ENCODE measurements at regions not wholly inside any gene's neighbourhood (a gene's known extent, or its start where the extent isn't known, plus 50 kb on each side); places are given as distances from the start of the nearest gene placed in this dataset.

GRCh38 chr7:1380821-1381580 lies 78.3 kb downstream of the MICALL2 start:
- TF ChIP-seq SIN3A (IDR thresholded peaks at IDR 0.05; ENCODE audit: borderline replicate concordance, insufficient read depth, low read length) (no peak), TAF1 (IDR thresholded peaks at IDR 0.05; ENCODE audit: borderline replicate concordance, insufficient read depth, low read length) (no peak), POLR2AphosphoS5 (IDR thresholded peaks at IDR 0.05; ENCODE audit: low read depth, low read length) (no peak), FOXP2 (optimal IDR thresholded peaks at IDR 0.05; ENCODE audit: borderline replicate concordance, extremely low read depth, extremely low read length, insufficient read depth) (no peak)
